Tibial nerve (tissue), 4 donors: ENCODE measurements at regions not wholly inside any gene's neighbourhood (a gene's known extent, or its start where the extent isn't known, plus 50 kb on each side); places are given as distances from the start of the nearest gene placed in this dataset.

ENCODE experiments used
- CTCF ChIP-seq, 5 experiments: fragments of 200-600 bp in 3 of 5; fragments of 450-650 bp in 2 of 5; sonication (generic) in 3 of 5; IDR thresholded peaks; one replicate each; pipeline ENCODE4 v1.5.1; 2016 to 2019; ENCODE audit warnings: antibody characterized with exemption in 5 of 5, mild to moderate bottlenecking in 3 of 5, moderate library complexity in 2 of 5
- EP300 ChIP-seq, 2 donors: sonication (generic); formaldehyde crosslinking; IDR thresholded peaks; one replicate each; pipeline ENCODE4 v1.6.1; 2017; ENCODE audit warnings: antibody characterized with exemption in 2 of 2, mild to moderate bottlenecking in 1 of 2
- POLR2A ChIP-seq, 2 donors: fragments of 450-650 bp; IDR thresholded peaks; one replicate each; pipeline ENCODE4 v1.6.1; 2017; ENCODE audit warnings: antibody characterized with exemption in 2 of 2, mild to moderate bottlenecking in 2 of 2, moderate library complexity in 2 of 2

GRCh38 chr2:139685090-139685983 is 905.1 kb upstream of the NXPH2 start:
- TF ChIP-seq CTCF (IDR thresholded peaks at IDR 0.05) (no peak), POLR2A (IDR thresholded peaks at IDR 0.05) (no peak), EP300 (IDR thresholded peaks at IDR 0.05) (no peak)
